ENCODE measurements at regions not wholly inside any gene's neighbourhood (a gene's known extent, or its start where the extent isn't known, plus 50 kb on each side); places are given as distances from the start of the nearest gene placed in this dataset.
A peak's percentile ranks its signal among the peaks of the same experiment; 100 is the strongest.
"Not testable (repeated sequence)": the region's sequence is repeated elsewhere in the genome, so short reads cannot be mapped to it uniquely, and the experiment has no call there.

DNA sequence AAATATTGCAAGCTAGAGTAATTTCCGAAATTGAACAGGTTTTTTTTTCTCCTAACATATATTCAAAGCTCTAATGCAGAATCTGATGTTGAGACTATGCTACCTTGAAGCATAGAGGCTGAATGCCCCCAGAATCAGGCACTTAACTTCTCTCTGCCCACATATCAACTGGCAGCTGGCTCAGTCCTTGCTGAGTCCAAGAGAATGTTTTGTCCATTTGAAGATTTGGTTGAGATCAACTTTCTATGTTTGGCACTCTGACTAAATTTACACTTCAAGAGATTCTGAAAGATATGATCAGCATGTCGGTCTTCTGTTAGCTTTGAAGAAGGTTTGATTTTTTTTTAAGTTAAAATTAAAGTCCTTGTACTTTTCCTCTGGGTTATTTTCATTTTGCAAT is 1298.1 kb downstream of the EPHA7 start:
- no peak for DNase-seq (ENCODE audit: low read depth in 2 of 3, low spot score in 2 of 3)

DNA sequence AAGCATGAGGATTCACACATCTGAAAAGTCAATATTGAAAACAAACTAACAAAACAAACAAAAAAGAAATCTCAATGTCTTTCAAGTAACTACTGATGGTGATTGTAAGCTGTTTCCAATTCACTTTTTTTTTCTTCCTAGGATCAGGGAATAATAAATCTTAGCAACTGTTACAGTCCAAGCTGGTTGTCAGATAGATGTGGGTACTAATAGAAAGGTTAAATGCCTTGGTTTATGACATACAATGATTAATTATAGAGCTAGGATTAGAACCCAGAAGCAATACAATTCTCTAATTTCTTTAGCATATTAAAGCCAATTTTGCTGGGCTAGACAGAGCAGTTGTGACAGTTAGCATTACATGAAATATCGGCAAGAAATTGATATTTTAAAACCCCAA is 1301.6 kb downstream of the EPHA7 start:
- DNase-seq (ENCODE audit: low read depth in 2 of 3, low spot score in 2 of 3): no peak

DNA sequence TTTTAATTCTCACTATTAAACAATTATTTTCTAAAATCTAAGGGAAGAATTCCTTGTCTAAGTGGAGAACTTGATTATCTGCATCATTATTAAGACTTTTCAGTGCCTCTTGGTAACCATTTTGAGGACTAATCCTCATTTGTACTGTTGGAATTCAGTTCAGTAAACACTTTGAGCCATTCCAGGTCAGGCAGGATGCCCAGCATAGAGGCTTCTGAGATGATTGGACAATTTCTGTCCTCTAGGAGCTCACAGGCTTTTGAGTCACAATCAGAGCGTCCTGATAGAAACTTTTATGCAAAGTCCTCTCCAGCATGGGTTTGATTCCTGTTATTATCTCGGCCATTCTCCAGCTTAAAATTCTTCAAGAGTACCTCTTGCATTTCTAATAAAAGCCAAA is 1304.6 kb downstream of the EPHA7 start:
- no peak for DNase-seq (ENCODE audit: low read depth in 2 of 3, low spot score in 2 of 3)

DNA sequence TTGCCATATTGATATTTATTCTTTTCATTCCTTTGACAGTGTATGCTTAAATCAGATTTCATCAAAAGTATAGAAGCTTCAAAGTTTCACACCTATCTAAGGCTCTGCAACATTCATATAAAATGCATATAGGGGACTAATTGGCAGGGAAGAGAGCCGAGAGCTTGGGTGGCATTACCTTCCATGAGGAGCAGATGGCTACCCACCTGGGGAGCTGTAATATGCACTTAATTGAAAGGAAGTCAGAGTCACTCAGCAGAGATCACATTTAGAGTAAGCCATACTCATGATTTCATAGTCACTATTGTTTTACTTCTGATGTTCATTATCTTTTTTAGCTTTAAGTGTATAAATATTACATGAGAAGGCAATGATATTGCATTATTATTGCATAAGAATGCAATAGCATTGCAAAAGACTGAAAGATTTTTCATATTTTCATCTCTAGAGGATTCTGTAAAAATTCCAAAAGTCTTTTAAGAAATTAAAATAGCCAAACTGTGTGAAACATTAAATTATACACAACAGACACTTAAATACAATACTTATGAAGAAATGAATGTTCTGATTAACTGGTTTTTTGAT is 1305.2 kb downstream of the EPHA7 start:
- no peak for DNase-seq (ENCODE audit: low read depth in 2 of 3, low spot score in 2 of 3)

DNA sequence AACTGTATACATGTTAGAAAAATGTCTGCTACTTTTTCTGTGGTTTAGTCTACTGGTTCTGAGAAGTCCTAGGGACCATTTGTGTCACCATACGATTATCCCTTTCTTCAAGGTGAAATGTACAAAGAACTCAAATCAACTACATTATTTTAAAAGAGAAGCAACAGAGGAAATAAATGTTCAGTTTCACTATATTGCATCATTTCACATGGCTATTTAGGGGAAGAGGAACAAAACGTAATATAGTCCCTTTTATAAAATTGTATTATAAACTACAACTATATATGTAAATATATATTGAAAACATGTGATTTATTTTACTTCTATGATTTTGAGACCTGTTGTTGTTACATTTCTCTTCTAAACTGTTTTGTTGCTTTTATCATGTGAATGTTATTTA is 1308.0 kb downstream of the EPHA7 start:
- DNase-seq (ENCODE audit: low read depth in 2 of 3, low spot score in 2 of 3): no peak

DNA sequence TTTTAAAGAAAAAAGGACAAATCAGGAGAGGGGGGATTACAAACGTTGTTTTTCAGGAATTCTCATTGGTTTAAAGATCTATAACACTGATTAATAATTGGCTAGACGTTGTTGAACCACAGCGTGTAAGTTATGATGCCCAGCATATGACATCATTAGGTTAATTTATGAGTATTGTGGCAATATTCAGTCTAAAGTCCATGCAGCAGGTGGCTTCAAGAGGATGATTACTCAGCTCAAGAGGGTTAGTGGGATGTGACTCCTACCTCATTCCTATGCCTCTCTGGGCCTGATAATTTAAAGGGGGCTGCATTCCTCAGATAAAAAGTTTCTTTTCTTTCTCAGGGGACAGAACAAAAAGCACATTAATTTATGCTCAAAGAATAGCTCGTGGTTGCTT is 1309.0 kb downstream of the EPHA7 start:
- DNase-seq (ENCODE audit: low read depth in 2 of 3, low spot score in 2 of 3): no peak

DNA sequence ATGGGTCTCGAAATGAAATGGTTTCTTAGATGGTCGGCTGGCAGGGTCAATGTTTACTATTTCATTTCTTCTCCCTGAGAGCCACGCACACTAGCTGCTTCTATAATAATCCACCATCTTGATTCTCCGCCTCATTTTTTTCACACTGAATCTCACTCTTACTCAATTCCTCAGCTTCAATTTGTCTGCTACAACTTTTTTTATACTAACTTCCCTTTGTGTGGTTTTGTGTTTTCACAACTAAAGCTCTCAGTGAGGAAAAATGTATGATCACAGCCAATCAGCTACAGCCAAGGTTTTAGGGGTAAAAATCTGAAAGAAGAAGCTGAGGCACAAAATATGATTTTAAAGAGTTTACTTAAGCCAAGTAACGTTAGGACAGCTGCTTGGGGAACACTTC is 1309.4 kb downstream of the EPHA7 start:
- peak in 1 of 3 donors; percentile 4 for DNase-seq (ENCODE audit: low read depth in 2 of 3, low spot score in 2 of 3)

DNA sequence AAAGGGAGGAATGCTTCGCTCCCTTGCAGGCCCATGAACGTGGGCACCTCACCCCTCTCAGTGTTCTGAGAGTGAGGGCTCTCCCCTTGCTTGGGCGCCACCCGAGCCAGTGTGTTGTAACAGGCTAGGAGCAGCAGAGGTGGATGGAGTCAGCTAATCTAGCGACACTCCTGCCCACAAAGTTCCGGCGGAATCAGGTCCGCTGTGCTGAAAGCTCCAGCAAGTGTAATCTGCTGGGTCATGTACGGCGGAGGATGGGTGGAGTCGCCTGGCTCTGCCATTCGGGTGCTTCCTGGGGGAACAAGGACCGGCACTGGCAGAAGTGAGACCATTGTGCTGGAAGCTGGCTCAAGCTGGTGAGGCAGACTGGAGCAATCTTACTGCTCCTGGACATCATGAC is 1310.1 kb downstream of the EPHA7 start:
- DNase-seq (ENCODE audit: low read depth in 2 of 3, low spot score in 2 of 3): no peak

DNA sequence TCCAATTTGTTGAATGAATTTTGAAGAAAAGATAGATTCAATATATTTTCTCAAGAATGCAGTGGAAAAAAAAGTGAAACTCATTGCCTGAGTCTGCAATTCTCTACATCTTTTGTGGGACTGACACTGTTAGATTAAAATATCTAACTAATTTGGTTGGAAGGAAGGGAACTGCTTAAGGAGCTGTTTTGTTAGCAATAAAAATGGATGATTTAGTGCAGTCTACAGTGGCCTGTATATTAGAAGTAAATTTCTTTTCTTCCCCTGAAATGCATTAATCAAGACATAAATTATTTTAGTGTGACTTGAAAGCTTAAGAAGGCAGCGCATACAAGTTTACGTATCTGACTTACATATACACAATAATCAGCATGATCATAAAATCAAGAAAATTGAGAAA is 1332.6 kb downstream of the EPHA7 start:
- no peak for DNase-seq (ENCODE audit: low read depth in 2 of 3, low spot score in 2 of 3)

DNA sequence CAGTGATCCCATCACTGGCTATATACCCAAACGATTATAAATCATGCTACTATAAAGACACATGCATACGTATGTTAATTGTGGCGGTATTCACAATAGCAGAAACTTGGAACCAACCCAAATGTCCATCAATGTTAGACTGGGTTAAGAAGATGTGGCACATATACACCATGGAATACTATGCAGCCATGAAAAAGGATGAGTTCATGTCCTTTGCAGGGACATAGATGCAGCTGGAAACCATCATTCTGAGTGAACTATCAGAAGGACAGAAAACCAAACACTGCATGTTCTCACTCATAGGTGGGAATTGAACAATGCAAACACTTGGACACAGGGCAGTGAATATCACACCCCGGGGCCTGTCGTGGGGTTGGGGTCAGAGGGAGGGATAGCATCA is 1335.4 kb downstream of the EPHA7 start:
- not testable (repeated sequence) for DNase-seq (ENCODE audit: low read depth in 2 of 3, low spot score in 2 of 3)

DNA sequence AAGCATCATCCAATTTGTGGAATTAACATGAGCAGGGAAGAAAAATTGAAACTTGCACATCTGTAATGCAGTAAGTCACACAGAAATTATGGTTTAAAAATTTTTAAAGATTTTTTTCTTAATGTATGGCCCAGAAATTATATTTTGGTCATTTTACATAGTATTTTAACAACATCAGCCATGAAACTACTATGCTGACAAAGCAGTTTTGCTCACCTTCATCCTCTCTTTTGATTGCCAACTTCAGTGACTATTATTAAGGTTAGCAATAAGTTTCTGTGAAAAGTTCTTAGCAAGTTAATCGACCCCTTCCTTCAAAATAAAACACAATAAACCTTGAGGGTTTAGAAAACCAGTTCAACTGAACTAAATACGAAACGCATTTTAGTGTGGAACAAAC is 1347.0 kb downstream of the EPHA7 start:
- no peak for DNase-seq (ENCODE audit: low read depth in 2 of 3, low spot score in 2 of 3)

DNA sequence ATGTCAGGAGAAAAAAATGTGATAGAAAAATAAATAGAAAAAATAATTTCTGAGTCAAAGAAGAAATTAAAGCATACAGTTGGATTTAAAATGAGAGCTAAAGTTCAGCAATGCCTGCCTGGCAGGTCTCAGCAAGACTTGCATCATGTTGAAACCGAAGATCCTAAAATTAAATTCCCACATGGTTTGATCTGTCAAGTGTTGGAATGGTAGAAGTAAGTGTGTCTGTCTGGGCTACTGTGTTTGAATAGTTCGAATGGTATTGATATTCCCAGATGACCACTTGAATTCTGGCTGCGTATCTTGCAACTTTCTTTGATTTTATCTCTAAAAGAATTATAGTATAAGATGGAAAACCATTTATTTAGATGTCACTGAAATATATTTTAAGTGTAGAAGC is 1349.6 kb downstream of the EPHA7 start:
- no peak for DNase-seq (ENCODE audit: low read depth in 2 of 3, low spot score in 2 of 3)

DNA sequence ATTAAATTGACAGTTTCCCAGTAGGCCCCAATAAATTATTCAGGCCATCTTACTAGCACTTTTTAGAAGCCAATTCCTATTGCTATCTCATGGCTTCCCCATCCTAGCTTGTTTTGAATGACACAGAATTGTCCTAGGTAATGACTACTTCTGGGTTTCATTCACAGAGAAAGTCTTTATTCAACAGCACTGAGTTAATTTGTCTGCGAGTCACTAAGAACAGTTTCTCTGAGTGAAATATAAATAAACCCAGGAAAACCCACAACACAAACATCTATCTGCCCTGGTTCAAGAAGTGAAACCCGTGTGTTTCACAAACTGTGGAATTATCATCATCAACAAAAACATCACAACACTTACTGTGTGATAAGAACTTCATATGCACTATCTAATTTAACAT is 1366.8 kb downstream of the EPHA7 start:
- no peak for DNase-seq (ENCODE audit: low read depth in 2 of 3, low spot score in 2 of 3)

DNA sequence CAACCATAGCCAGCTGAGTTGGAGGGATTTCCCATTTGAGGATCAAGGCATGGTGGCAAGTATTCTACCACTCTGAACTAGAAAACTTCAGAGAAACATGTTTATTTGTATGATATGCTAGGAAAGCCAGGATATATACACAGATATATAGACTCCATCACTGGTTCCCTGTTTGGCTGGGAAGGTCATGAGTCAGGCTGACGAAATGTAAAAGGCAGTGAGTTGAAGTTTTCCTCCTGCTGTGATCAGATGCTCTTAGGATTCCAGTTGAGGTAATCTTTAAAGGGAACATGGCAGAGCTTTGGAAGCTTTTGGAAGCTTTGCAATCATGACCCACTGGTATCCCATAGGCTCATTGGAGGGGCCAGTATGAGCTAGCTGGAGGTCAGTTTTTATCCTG is 1369.1 kb downstream of the EPHA7 start:
- DNase-seq (ENCODE audit: low read depth in 2 of 3, low spot score in 2 of 3): no peak

DNA sequence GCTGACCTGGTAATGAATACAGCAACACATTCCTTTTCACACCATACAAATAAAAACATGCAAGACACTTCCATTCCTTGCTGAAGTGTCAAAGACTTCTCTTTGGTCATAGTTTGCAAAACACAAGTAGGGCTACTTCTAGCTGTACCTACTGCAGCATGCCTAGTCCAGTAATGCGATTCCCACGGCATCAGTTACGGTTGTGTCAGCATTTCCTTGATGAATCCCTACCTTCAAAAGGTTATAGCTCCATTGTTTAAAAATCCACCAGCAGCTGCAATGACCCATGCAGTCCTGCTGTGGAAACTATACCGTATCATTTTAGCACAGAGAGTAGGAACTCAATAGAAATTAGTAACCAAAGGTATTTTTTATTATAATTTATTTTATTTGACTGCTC is 1371.5 kb downstream of the EPHA7 start:
- DNase-seq (ENCODE audit: low read depth in 2 of 3, low spot score in 2 of 3): no peak

DNA sequence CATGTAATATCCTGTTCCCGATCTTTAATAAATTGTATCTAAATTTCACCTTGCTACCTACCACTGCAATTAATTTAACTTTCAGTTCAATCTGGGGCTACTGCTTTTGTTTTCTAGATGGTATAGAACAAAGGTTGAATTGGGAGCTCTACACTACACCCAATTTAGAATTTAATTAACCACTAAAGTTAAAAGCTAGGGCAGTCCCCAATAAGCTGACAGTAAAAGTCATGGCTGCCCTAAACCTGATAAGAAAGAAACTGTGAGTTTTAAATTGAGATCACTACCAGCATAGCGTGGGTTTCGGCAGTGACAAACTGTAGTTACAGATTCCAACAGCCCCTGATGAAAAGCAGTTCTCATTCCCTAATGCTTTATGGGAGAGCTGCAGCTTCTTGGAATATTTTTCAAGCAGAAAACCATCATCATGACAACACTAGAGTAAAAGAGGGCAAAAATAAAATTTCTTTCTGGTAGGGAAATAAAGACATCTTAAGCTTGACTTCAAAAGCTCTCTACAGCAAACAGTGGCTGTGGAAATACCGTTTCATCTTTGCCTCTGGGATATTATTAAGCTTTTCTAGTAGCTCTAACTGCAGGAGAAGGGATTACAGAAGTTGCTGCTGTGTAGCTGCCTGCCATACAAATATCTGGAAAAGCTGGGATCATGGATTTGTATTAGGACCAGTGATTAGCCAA is 1372.1 kb downstream of the EPHA7 start:
- DNase-seq (ENCODE audit: low read depth in 2 of 3, low spot score in 2 of 3): no peak

DNA sequence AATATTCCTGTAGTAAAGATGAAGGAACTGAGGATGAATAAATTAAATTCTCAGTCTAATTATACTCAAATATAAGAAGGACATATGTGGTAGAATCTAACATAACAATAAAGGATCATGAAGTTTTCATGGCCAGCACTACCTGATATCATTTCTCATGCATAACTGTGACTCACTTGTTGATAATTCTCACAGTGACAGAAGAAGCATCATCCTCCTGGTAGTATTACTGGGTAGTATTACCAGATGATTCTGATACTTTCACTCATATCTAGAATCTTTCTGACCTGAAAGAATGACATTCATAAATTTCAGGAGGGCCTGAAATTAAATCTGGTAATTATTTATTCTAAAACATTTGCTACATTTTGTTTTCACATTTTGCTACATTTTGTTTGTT is 1375.0 kb downstream of the EPHA7 start:
- DNase-seq (ENCODE audit: low read depth in 2 of 3, low spot score in 2 of 3): no peak

DNA sequence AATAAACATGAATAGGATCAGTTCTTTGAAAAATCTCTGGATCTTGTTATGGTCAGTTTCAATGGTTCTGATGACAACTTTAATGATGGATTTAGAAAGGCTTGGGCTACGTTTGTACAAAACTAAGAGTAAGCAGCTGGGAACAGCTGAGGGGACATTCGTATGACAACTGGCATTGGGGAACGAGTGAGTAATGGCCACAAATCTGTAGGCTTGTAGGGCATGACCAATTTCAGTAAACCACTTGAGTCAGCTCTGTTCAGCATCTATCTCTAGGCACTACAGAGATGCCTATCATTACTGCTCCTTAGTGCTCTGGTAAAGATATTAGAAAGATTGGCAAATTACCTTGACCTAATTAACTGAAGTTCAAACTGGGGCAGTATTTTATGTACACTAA is 1375.6 kb downstream of the EPHA7 start:
- DNase-seq (ENCODE audit: low read depth in 2 of 3, low spot score in 2 of 3): no peak

DNA sequence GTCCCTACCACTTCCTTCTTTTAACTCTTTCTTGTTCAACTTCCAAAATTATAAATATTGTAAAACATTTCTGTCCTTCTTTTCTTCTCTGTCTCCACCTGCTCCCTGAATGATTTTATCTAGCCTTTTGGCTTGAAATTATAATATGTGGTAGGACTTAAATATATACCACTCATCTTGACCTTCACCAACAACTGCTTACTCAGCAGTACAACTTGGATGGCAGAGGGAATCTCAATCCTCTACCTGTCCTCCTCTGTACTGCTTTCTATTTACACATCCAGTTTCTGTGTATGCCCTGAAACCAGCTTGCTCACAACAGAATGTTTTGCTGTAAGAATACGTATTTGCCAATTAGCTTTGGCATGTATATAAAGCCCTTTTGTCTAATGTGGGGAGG is 1392.5 kb downstream of the EPHA7 start:
- DNase-seq (ENCODE audit: low read depth in 2 of 3, low spot score in 2 of 3): no peak

DNA sequence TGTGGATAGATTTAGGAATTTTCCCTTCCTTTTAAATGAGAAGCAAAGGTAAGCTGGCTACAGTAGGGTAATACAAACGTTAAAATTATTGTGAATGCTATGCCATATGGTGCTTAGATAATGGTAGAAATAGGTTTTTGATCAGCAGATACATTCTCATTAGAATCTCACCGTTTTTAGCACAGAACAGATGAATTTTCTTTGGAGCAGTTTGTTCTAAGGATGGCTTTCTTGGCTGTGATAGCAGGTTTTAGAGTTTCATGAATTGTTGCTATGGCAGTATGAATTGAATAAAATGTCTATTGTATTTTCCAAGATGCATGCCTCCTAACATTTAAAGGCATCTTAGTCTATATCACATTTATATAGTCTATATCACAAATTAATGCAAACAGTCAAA is 1394.5 kb downstream of the EPHA7 start:
- no peak for DNase-seq (ENCODE audit: low read depth in 2 of 3, low spot score in 2 of 3)

DNA sequence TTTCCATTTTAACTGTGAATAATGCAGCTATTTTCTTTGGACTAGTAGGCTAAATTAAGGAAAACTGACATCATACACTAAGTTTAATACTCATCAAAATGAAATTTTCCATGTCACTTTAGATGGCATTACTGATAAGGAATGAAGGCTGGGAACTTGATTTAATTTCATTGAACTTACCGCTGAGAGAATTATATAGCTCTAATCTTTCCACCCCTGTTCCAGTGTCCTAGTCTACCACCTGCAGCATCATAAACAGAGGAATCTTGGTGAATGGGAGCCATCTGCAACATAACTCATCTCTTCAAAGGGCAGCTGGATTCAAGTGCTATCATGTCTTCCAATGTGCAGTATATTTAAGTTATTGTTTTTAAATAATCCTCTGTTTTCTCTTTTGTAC is 1395.2 kb downstream of the EPHA7 start:
- no peak for DNase-seq (ENCODE audit: low read depth in 2 of 3, low spot score in 2 of 3)

DNA sequence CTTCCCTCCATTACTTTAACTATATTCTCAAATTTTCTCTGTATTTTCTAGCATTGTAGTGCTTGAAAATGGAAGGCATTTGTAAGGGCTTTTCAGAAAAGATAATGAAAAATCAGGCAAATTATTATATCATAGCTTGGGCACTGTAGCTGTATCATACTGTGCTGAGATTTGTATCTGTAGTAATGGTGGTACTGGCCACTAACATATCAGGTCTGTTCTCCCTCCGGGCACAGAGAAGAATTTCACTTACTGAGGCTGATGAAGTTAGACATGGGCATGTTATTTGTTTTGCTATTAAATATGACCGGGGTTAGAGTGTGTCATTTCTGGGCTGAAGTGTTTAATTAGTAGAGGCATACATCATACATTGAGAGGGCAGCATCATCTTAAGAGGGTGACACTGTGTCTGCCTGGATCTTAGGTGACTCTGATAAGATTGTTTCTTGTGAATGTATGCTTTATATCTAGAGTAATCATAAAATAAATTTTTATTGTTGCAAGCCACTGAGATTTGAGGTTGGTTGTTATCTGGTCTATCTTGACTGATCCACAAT is 1395.9 kb downstream of the EPHA7 start:
- DNase-seq (ENCODE audit: low read depth in 2 of 3, low spot score in 2 of 3): no peak
